Keratinocyte (primary cell): ENCODE measurements at regions not wholly inside any gene's neighbourhood (a gene's known extent, or its start where the extent isn't known, plus 50 kb on each side); places are given as distances from the start of the nearest gene placed in this dataset.

Experiments
- DNase-seq: peaks from one replicate; pipeline ENCODE4 v3.0.0-alpha.2; 2011; ENCODE audit warnings: low read depth, missing footprints, low spot score
- FAIRE-seq: peaks from 2 replicates; lab custom pipeline; 2011; peaks lifted over from hg19 to GRCh38; lab: Jason Lieb, UNC
- H2AFZ ChIP-seq: 2 replicates; pipeline ENCODE4 v1.6.0; 2012; ENCODE audit warnings: low read length, control low read depth, inconsistent platforms; ENCODE audit not compliant: control insufficient read depth
- H3K27ac ChIP-seq: 2 replicates; pipeline ENCODE4 v1.5.1; 2011; ENCODE audit warnings: low read length; ENCODE audit not compliant: control insufficient read depth, insufficient read depth
- H3K27me3 ChIP-seq: 3 replicates; pipeline ENCODE4 v1.6.0; 2011; ENCODE audit warnings: low read length; ENCODE audit not compliant: control insufficient read depth, insufficient read depth; ENCODE audit errors: extremely low read depth
- H3K36me3 ChIP-seq, 2 experiments: 2 replicates in 1 of 2; 3 replicates in 1 of 2; pipeline ENCODE4 v1.5.1; 2011; ENCODE audit warnings: low read length in 2 of 2, mild to moderate bottlenecking in 1 of 2; ENCODE audit not compliant: control insufficient read depth in 2 of 2, insufficient read depth in 2 of 2; ENCODE audit errors: extremely low read depth in 1 of 2
- H3K4me1 ChIP-seq: 3 replicates; pipeline ENCODE4 v1.5.1; 2011; ENCODE audit warnings: low read length; ENCODE audit not compliant: control insufficient read depth, insufficient read depth; ENCODE audit errors: extremely low read depth
- H3K4me2 ChIP-seq: 3 replicates; pipeline ENCODE4 v1.6.0; 2011; ENCODE audit warnings: low read depth, low read length; ENCODE audit not compliant: control insufficient read depth, insufficient read depth; ENCODE audit errors: extremely low read depth
- H3K4me3 ChIP-seq, 3 experiments: fragments of 200-600 bp in 1 of 3; sonication (generic) in 1 of 3; 2 replicates in 2 of 3; 3 replicates in 1 of 3; pipeline ENCODE4 v1.5.1; 2011 to 2016; ENCODE audit warnings: low read length in 3 of 3, mild to moderate bottlenecking in 3 of 3, control low read depth in 2 of 3, inconsistent platforms in 1 of 3, low read depth in 1 of 3, mixed read lengths in 1 of 3, mixed run types in 1 of 3, moderate library complexity in 1 of 3; ENCODE audit not compliant: control insufficient read depth in 2 of 3, insufficient read depth in 2 of 3; ENCODE audit errors: extremely low read depth in 1 of 3
- H3K79me2 ChIP-seq: 2 replicates; pipeline ENCODE4 v1.6.0; 2012; ENCODE audit warnings: low read length; ENCODE audit not compliant: control insufficient read depth, insufficient read depth
- H3K9ac ChIP-seq: 3 replicates; pipeline ENCODE4 v1.6.0; 2011; ENCODE audit warnings: low read length; ENCODE audit not compliant: control insufficient read depth, insufficient read depth; ENCODE audit errors: extremely low read depth
- H3K9me1 ChIP-seq: 3 replicates; pipeline ENCODE4 v1.6.0; 2011; ENCODE audit warnings: low read length; ENCODE audit not compliant: control insufficient read depth, insufficient read depth; ENCODE audit errors: extremely low read depth
- H3K9me3 ChIP-seq: 2 replicates; pipeline ENCODE4 v1.5.1; 2012; ENCODE audit warnings: low read depth, low read length; ENCODE audit not compliant: control insufficient read depth
- H4K20me1 ChIP-seq: 3 replicates; pipeline ENCODE4 v1.6.0; 2011; ENCODE audit warnings: low read length; ENCODE audit not compliant: control insufficient read depth, insufficient read depth; ENCODE audit errors: extremely low read depth
- CTCF ChIP-seq, 3 experiments: IDR thresholded peaks in 1 of 3; conservative IDR thresholded peaks in 1 of 3; optimal IDR thresholded peaks in 1 of 3; 2 replicates in 2 of 3; 3 replicates in 1 of 3; pipeline versions ENCODE3 to v1.5.1; 2011; ENCODE audit warnings: low read length in 3 of 3, mild to moderate bottlenecking in 3 of 3, moderate library complexity in 2 of 3, control low read depth in 1 of 3, inconsistent platforms in 1 of 3; ENCODE audit not compliant: insufficient read depth in 2 of 3; ENCODE audit errors: extremely low read depth in 1 of 3
- EZH2 ChIP-seq: IDR thresholded peaks from one replicate; pipeline ENCODE4 v1.6.1; 2012; ENCODE audit warnings: inconsistent platforms, mild to moderate bottlenecking, low read length, moderate library complexity
- dilution Hi-C: fragments of 300-500 bp; cut with MboI; formaldehyde crosslinking; loops from one replicate; pipeline ENCODE4 v1.7.0; 2020; ENCODE audit warnings: low sequenced_read_pairs; ENCODE audit not compliant: extremely low pct_ligation_motif_present

- H3K36me3 ChIP-seq: no peaks in the 10 kb centered on the region
- H2AFZ ChIP-seq: peak overlapping the region; percentile 5
- H3K27me3 ChIP-seq: no peaks in the 10 kb centered on the region
- H3K9me1 ChIP-seq: no peaks in the 10 kb centered on the region
- no peak overlapping the region for H3K4me2 ChIP-seq
- DNase-seq: no peak
- no peaks in the 10 kb centered on the region for H3K9me3 ChIP-seq
- H3K27ac ChIP-seq: no peak overlapping the region
- H4K20me1 ChIP-seq: no peaks in the 10 kb centered on the region
- no peaks in the 10 kb centered on the region for H3K79me2 ChIP-seq
- dilution Hi-C loops: no loop called here
- no peak for FAIRE-seq
- no peak for TF ChIP-seq EZH2
- TF ChIP-seq CTCF (optimal IDR thresholded peaks at IDR 0.05 in 1 of 3, IDR thresholded peaks at IDR 0.05 in 1 of 3, conservative IDR thresholded peaks at IDR 0.05 in 1 of 3; ENCODE audit: extremely low read depth in 1 of 3, insufficient read depth in 2 of 3, low read length in 3 of 3): no peak
- H3K9ac ChIP-seq: no peak overlapping the region
- no peak overlapping the region for H3K4me3 ChIP-seq
- no peaks in the 10 kb centered on the region for H3K4me1 ChIP-seq
Observed at GRCh38 chr3:109939817-109940216, 602.5 kb upstream of the DPPA4 start.

- Histone ChIP-seq H3K27me3 (no peaks in the 10 kb centered on the region), H3K27ac (no peak overlapping the region), H3K4me2 (no peak overlapping the region), H2AFZ (no peak overlapping the region), H3K9me1 (no peaks in the 10 kb centered on the region), H3K4me3 (no peak overlapping the region), H3K36me3 (no peaks in the 10 kb centered on the region), H3K9me3 (no peaks in the 10 kb centered on the region), H3K79me2 (no peaks in the 10 kb centered on the region), H3K9ac (no peak overlapping the region), H3K4me1 (no peaks in the 10 kb centered on the region), H4K20me1 (no peaks in the 10 kb centered on the region)
- no peak for DNase-seq
- dilution Hi-C loops: no loop called here
- TF ChIP-seq CTCF (optimal IDR thresholded peaks at IDR 0.05 in 1 of 3, IDR thresholded peaks at IDR 0.05 in 1 of 3, conservative IDR thresholded peaks at IDR 0.05 in 1 of 3; ENCODE audit: extremely low read depth in 1 of 3, insufficient read depth in 2 of 3, low read length in 3 of 3) (no peak), EZH2 (no peak)
- FAIRE-seq: no peak
Observed at GRCh38 chr3:109943181-109943580, 605.8 kb upstream of the DPPA4 start.
